RKO (cell line): ENCODE measurements at regions not wholly inside any gene's neighbourhood (a gene's known extent, or its start where the extent isn't known, plus 50 kb on each side); places are given as distances from the start of the nearest gene placed in this dataset.
"Not testable (repeated sequence)": the region's sequence is repeated elsewhere in the genome, so short reads cannot be mapped to it uniquely, and the experiment has no call there.

Source experiments
- DNase-seq: peaks from one replicate; pipeline ENCODE4 v3.0.0-alpha.2; 2016; ENCODE audit warnings: low spot score

- no peak for DNase-seq
Observed at GRCh38 chr3:22318325-22318724, 567.3 kb upstream of the ZNF385D start.

GRCh38 chr3:22319446-22319845, 568.4 kb upstream of the ZNF385D start:
- no peak for DNase-seq

GRCh38 chr3:22322861-22323260, 571.9 kb upstream of the ZNF385D start:
- no peak for DNase-seq

GRCh38 chr3:22326305-22326704, 575.3 kb upstream of the ZNF385D start:
- no peak for DNase-seq

- DNase-seq, result no peak
Observed at GRCh38 chr3:22334996-22335395, 584.0 kb upstream of the ZNF385D start.

- DNase-seq, result no peak
Observed at GRCh38 chr3:22349215-22349851, 598.3 kb upstream of the ZNF385D start.

GRCh38 chr3:22351806-22352205, 600.8 kb upstream of the ZNF385D start:
- DNase-seq, result no peak

GRCh38 chr3:22353126-22353525, 602.1 kb upstream of the ZNF385D start:
- no peak for DNase-seq

- no peak for DNase-seq
Observed at GRCh38 chr3:22358334-22358733, 607.3 kb upstream of the ZNF385D start.

GRCh38 chr3:22360164-22360563, 609.2 kb upstream of the ZNF385D start:
- no peak for DNase-seq

- no peak for DNase-seq
Observed at GRCh38 chr3:22360970-22361369, 610.0 kb upstream of the ZNF385D start.

GRCh38 chr3:22361521-22361920, 610.5 kb upstream of the ZNF385D start:
- DNase-seq, result no peak

- DNase-seq, result no peak
Observed at GRCh38 chr3:22364851-22365250, 613.8 kb upstream of the ZNF385D start.

- DNase-seq, result no peak
Observed at GRCh38 chr3:22366781-22367180, 615.8 kb upstream of the ZNF385D start.

GRCh38 chr3:22371036-22371435, 620.0 kb upstream of the ZNF385D start:
- DNase-seq, result no peak

GRCh38 chr3:22371607-22372291, 620.7 kb upstream of the ZNF385D start:
- DNase-seq, result no peak

GRCh38 chr3:22372292-22373062, 621.5 kb upstream of the ZNF385D start:
- no peak for DNase-seq

GRCh38 chr3:22373182-22373581, 622.2 kb upstream of the ZNF385D start:
- no peak for DNase-seq

- DNase-seq, result no peak
Observed at GRCh38 chr3:22373827-22374226, 622.8 kb upstream of the ZNF385D start.

- DNase-seq, result peak; percentile 0
Observed at GRCh38 chr3:22377421-22377820, 626.4 kb upstream of the ZNF385D start.

- no peak for DNase-seq
Observed at GRCh38 chr3:22378869-22379268, 627.9 kb upstream of the ZNF385D start.

GRCh38 chr3:22380253-22380652, 629.2 kb upstream of the ZNF385D start:
- DNase-seq, result no peak

- not testable (repeated sequence) for DNase-seq
Observed at GRCh38 chr3:22381564-22381963, 630.6 kb upstream of the ZNF385D start.
